Jurkat, Clone E6-1 (cell line): ENCODE measurements at regions not wholly inside any gene's neighbourhood (a gene's known extent, or its start where the extent isn't known, plus 50 kb on each side); places are given as distances from the start of the nearest gene placed in this dataset.

Experiments used
- DNase-seq: peaks from one replicate; pipeline ENCODE4 v3.0.0-alpha.2; 2011; ENCODE audit warnings: low read depth, low spot score
- H3K4me3 ChIP-seq: 2 replicates; pipeline ENCODE4 v1.5.1; 2011; ENCODE audit warnings: mild to moderate bottlenecking, low read length, control low read depth, moderate library complexity

DNA sequence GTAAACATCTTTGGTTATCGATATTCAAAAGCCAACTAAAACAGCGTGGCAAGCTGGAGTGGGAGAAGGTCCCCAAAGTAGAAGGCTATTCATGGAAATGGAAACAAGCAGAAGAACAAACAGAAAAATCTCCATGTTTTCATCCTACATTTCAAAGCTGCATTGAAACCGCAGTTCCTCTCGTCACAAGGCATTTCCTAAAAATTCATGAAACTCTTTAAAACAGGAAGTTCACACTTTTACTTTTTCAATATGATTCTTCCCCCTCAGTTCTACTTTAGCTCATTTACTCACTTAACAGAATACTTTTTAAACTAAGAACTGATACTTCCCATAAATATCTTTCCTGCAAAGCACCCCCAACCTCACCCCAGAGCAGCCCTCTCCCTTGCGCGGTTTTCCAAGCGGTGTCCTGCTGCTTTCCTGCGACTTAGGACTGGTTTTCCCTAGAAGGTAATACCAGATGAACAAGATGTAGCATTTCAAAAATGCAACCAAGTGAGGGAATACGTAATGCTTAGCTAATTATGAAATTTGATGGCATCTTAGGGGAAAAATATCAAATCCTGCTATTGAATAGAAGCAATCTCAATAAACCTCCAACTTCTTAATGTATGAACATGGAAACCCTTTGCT is 228.3 kb upstream of the PKN2 start:
- no peak overlapping the region for H3K4me3 ChIP-seq
- DNase-seq, result no peak

DNA sequence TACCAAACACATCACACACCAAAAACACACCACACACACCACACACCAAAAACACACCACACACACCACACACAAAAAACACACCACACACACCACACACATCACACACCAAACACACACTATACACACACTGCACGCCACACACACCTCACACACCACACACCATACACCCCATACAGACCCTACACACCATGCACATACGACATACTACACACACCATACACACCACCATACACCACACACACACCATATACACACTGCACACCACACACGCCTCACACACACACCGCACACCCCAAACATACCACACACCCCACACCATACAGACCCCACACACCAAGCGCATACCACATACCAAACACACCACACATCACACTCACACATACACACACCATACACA is 226.9 kb upstream of the PKN2 start:
- no peak overlapping the region for H3K4me3 ChIP-seq
- DNase-seq, result no peak

DNA sequence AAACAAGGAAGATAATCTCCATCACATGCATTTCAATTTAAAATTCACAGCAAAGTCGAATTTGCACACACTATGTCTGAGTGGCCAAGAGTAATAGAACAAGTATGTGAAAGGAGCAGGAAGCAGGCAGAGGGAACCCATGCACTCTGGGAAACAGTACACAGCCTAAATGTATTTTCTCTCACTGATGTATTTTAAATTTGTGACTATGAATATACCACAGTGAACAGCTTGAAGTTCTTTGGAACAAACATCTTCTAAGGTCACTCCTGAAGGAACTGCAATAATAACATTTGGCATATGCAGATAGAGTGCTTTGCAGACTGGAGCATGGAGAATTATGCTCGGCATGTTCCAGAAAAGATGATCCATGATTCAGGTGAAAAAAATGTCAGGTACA is 223.1 kb upstream of the PKN2 start:
- no peak for DNase-seq
- H3K4me3 ChIP-seq, result no peak overlapping the region

DNA sequence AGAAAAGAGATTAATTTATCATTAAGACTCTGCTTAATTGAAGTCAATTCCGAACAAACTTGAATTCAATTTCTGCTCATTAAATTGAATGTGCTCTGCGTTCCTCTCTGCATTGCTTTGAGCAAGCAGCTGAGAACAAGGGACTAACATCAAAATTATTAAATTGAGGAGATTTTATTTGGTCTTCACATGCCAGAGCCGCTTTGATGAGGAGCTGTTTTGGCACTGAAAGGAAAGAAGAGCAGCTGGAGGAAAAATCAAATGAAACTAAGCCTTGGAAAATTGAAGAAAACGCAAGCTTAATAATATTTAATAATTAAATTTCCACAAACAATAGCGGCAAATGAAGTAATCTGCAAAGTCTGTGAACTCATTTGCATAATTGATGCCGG is 222.0 kb upstream of the PKN2 start:
- DNase-seq, result no peak
- H3K4me3 ChIP-seq, result no peak overlapping the region

DNA sequence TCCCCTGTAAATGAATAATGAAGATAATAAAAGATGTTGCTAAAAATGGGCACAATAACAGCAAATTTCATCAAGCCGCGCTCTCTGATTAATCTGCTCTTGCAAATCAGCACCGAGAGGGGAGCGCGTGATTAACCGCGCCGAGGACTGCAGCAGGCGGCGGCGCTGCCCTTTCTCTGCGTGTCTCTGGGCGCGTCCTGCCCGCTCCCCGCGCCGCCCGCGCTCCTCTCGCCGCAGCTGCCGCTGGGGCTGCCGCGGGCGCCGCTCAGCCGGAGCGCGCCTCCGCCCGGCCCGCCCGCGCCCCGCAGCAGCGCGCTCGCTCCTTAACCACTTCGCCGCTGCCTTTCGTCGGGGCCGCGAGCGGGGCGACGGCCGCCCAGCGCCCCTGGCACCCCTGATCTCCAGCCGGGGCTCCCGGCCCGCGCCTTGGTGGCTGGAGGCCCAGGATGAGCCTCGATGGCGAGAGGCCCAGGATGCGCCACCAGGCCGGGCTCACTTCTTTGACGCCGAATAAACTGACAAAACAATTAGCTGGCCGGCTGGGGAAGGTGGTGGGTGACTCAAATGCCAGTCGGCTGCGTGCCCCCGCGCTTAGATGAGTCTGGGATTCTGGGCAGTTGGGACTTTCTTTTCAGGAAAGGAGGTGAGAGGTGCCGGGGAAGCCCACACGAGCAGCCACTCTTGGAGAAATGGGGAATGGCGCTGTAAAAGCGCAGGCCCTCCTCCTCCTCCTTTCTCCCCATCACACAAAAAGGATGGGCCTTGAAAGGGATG is 221.4 kb upstream of the PKN2 start:
- no peak for DNase-seq
- no peak overlapping the region for H3K4me3 ChIP-seq

DNA sequence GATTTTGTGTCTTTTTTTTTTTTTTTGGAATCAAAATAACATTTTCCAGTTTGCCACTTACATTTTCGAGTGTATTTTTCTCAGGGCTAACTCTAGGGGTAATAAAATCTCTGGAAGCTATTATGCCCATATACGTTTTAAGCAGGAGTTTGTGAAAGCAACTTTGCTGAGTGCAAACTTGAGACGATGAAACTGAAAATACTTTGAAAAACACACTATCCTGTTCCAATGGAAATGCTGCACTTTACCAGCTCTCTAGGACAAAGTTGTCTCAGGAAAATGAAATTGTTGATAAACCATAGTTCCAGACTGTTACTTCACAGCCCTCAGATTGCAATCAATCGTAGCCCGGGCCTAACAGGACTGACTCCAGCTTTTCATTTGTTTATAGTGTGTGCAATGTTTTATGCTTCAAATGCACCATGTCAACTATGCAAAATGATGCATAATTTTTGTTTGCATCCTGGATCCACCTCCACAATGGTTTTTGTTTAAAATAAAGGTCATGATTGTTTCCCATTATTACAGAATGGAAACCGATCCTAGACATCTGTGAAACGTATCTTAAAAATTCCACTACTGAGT is 220.6 kb upstream of the PKN2 start:
- DNase-seq, result no peak
- H3K4me3 ChIP-seq, result no peak overlapping the region

DNA sequence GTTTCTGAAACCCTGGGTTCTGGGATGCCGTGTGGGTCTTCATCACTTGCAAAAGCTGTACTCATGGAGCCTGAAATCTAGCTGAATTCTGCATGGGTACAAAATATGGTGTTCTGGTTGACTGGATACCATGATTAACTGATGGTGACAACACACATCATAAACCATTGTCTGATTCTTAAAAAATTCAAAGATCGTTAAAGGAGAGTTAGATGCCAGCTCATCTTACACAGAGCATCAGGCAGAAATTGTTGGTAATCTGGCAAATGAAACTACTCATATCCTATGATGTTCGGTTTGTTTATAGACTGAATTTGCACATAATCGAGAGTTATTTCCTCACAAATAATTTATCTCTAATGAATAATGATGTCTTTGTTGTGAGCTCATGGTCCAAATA is 218.1 kb upstream of the PKN2 start:
- no peak for DNase-seq
- H3K4me3 ChIP-seq, result no peak overlapping the region

DNA sequence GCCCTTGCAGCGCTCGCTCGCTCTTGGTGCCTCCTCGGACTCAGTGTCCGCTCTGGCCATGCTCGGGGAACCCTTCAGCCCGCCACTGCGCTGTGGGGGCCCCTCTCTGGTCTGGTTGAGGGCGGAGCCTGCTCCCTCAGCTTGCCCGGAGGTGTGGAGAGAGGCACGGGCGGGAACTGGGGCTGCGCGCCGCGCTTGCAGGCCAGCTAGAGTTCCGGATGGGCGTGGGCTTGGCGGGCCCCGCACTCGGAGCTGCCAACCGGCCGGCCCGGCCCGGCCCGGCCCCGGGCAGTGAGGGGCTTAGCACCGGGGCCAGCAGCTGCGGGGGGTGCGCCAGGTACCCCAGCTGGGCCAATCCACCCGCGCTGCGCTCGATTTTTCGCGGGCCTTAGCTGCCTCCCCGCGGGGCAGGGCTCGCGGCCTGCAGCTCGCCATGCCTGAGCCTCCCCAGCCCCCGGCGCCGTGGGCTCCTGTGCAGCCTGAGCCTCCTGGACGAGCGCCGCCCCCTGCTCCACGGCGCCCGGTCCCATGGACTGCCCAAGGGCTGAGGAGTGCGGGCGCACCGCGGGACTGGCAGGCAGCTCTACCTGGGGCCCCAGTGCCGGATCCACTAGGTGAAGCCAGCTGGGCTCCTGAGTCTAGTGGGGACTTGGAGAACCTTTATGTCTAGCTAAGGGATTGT is 217.0 kb upstream of the PKN2 start:
- no peak for DNase-seq
- no peak overlapping the region for H3K4me3 ChIP-seq

DNA sequence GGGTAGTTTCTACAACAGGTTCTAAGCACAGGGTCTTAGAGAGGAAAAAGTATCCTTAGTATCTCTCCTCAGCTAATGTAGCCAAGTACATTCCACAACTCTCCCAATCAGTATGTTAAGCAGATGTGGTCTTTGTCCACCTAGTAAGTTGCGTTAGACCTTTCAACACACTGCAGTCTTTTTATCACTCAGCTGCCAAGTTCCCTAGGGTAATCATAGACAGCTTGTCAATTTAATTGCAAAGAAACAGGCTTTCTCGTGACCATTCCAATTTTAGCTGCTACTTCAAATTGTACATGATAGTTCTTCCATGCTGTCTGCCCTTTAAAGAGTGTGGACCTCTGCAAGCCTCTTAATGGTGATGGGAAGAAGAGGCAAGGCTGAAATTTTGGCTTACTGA is 211.8 kb upstream of the PKN2 start:
- H3K4me3 ChIP-seq, result no peak overlapping the region
- DNase-seq, result no peak

DNA sequence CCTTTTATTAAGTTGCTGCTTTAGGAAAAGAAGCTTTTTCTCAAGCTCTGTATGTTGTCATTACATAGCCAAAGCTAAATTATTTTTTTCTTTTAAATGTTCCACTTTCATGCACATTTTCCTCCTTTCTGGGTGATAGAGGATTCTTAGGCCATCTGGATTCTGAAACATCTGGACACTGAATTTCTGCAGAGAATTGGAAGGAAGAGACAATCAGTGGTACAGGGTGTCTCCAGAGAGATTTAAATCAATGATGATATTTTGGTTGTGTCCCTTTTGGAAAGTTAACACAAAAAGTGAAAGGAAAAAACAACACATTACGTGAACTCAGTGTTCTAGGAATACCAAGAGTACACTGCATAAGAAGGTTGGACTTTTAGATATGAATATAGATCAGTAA is 211.4 kb upstream of the PKN2 start:
- no peak for DNase-seq
- no peak overlapping the region for H3K4me3 ChIP-seq

DNA sequence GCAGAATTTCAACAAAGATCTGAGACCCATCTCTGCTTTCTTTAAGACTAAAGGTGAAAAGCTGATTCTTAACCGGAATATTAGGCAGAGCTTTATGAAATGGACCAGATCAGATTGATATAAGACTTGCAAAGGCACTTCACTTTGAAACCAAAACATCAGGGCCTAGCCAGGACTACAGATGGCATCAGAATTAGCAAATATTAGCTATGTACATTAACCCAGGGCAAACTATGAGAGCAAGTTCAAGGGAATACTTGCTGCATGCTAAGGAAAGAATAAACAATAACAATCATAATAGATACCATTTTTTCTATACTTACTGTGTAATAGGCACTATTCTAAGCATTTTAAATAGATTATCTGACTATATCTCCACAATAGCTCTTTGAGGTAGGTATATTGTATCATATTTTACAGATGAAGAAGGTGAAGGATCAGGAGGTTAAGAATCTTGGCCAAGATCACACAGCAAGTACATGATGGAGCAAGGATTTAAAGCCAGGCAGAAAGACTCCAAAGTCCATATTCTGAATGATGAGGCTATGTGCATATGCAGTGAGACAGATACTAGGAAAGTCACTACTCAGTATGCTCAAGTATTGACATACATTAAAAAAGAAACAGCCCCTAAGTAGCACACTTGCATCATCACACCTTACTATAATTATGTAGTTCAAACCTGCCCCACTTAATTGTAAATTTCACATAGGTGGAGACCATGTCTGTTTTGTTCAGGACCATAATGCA is 209.3 kb upstream of the PKN2 start:
- DNase-seq, result no peak
- no peak overlapping the region for H3K4me3 ChIP-seq

DNA sequence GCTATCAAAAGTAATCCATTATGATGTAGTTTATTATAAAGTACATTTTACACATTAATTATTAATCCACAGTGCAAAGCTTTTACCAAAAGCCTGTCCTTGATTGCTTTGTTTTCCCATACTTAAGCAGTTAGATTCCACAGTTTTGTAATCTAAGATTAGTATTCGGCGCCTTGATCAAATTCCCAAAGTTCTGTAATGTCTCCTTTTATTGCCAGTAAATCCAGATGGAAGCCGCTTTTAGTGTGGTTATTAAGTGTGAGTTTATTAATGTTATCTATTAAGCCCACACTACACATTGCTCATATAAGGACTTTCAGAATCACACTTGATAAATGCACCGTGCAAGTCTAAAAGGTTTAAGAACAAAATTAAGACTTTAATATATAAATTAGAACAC is 199.2 kb upstream of the PKN2 start:
- no peak for DNase-seq

DNA sequence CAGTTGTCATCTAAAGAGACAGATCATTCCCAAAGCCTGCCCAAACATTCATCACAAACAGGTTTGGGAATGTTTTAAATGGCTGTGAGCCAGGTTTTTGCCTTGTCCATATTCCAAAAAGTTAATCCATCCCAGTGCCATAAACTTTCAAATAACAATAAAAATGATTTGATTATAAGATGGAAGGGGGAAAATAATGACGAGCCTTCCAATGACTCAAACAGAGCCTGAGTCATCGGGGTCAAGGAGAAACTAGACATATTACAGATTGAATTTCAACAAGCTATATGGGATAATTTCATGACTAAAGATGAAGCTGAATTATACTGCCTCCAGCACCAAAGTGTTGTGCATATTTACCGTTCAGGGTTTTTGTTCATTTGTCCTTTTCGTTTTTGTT is 195.8 kb upstream of the PKN2 start:
- no peak overlapping the region for H3K4me3 ChIP-seq
- no peak for DNase-seq

More for the DNA sequence above, 199.2 kb upstream of the PKN2 start:
- H3K4me3 ChIP-seq, result no peak overlapping the region

DNA sequence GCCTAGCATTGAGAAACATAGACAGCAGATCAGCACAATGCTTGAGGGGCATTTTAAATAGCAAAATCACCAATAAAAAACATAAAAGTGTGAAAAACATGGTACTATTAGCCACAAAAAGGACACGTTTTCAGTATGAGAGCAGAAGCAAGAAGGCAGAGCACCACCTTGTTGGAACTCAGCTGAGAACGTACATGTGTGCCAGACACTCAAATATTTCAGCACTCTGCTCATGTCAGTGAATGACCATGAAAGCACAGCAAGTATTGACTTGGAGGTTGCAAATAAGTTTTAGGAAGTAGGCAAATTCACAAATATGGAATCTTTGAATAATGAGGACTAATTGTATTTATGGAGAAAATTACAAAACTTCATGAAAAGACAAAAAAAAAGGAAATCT is 193.4 kb upstream of the PKN2 start:
- H3K4me3 ChIP-seq, result no peak overlapping the region
- no peak for DNase-seq

DNA sequence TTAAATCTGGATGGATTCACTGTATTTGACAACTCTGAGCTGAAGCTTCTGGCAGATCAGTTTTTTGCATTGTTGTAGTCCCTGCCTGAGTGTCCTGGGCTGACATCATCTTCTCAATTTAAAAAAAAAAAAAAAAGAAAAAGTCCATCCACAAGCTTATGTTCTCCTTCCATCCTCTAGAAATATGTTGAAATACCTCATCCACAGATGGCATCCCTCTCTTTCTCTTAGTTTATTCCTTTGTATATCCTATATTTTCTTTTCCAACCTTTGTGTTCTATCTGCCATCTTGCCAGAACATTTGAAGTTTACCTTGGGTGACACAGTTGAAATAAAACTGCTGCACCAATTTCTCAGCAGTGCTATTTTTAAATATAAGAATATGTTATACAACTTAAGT is 184.4 kb upstream of the PKN2 start:
- DNase-seq, result no peak
- no peak overlapping the region for H3K4me3 ChIP-seq

DNA sequence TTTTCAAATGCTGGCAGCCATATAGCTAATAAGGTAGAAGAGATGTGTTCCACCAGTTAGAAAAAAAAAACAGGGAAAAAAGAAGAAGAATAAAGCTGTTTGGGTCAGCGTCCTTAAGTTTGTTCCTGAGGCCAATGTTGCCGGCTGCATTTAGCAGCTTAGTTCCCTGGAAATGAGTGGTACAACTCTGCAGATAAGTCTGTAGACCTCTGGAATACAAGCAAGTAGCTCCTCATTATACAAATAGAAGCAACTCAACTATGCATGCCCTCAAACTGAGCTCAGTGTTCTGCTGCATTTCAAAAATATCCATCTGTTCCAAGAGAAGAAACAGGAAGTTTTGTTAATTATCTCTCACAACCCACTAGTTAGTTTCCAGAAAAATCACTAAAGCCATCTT is 181.2 kb upstream of the PKN2 start:
- no peak for DNase-seq
- no peak overlapping the region for H3K4me3 ChIP-seq

DNA sequence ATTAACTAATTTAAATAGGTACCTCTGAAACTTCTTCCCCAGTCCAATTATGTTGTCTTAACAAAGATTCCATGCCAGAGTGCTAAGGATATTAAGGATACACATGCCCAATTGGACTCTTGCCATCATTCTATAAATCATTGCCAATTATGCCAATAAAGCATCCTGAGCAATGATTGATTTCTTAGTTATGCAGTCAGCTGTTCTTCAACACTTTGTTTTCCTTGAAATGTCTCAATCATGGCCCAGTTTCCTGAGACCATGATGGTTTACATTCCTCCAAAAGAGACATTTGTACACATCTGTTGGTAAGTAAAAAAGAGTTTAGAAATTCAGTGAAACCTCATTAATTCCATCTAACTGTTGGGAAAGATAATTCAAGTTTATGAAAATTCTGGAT is 180.4 kb upstream of the PKN2 start:
- no peak overlapping the region for H3K4me3 ChIP-seq
- no peak for DNase-seq

DNA sequence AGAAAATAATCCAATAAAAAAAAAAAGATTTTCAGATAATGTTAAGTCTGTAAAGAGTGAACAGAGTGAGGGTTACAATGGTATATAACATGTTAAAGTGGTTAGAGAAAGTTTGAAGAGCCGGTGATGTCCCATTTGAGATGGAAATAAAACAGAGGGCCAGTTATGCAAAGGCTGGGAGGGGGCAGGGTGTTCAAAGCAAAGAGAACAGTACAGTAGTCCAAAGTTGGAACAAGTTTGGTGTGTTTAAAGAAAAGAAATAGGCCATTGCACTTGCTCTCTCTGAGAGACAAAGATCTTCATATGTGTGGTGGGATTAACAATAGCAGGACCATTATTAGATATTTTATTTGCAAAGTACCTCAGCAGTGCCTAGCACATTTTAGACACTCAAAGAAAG is 179.5 kb upstream of the PKN2 start:
- no peak for DNase-seq
- no peak overlapping the region for H3K4me3 ChIP-seq

DNA sequence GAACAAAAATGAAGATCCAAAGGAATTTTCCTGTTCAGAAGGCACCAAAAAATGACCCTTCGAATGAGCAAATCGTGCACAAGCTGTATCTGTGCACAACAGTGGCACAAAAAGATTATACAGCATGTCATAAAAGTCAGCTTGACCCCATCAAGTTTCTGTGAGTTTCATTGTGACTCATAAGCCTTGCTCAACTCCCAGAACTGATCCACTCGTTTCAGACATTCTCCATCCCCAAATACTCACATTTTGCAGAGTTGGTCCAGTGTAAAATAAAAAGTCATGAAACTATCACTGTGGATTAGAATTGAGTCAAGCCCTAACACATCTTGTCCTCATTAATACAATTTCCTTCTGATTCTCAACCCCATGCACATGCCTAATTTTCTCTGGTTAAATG is 174.7 kb upstream of the PKN2 start:
- DNase-seq, result no peak
- no peak overlapping the region for H3K4me3 ChIP-seq
